OCI-LY1 (cell line): ENCODE measurements at regions not wholly inside any gene's neighbourhood (a gene's known extent, or its start where the extent isn't known, plus 50 kb on each side); places are given as distances from the start of the nearest gene placed in this dataset.

Experiments used
- H2AFZ ChIP-seq: fragments of 200-600 bp; sonication (generic), shearing (Covaris generic); 2 replicates; pipeline ENCODE4 v1.6.0; 2014; ENCODE audit warnings: antibody characterized with exemption, mild to moderate bottlenecking, low read length
- H3F3A ChIP-seq: fragments of 200-600 bp; sonication (generic), shearing (Covaris generic); 2 replicates; pipeline ENCODE4 v1.6.0; 2014; ENCODE audit warnings: mild to moderate bottlenecking, antibody characterized with exemption, low read length, moderate library complexity; ENCODE audit not compliant: insufficient read depth
- H3K27ac ChIP-seq: fragments of 200-600 bp; sonication (generic); 2 replicates; pipeline ENCODE4 v1.5.1; 2014; ENCODE audit warnings: low read length, mixed run types, mild to moderate bottlenecking, low read depth; ENCODE audit not compliant: poor library complexity, severe bottlenecking
- H3K27me3 ChIP-seq: fragments of 200-600 bp; sonication (generic); 2 replicates; pipeline ENCODE4 v1.6.0; 2014; ENCODE audit warnings: antibody characterized with exemption, mild to moderate bottlenecking, low read length, moderate library complexity; ENCODE audit not compliant: insufficient read depth
- H3K36me3 ChIP-seq: fragments of 200-600 bp; sonication (generic); 2 replicates; pipeline ENCODE4 v1.6.1; 2014; ENCODE audit warnings: mild to moderate bottlenecking, antibody characterized with exemption, low read length, moderate library complexity, mixed read lengths; ENCODE audit not compliant: insufficient read depth
- H3K4me1 ChIP-seq: fragments of 200-600 bp; sonication (generic); 2 replicates; pipeline ENCODE4 v1.5.1; 2014; ENCODE audit warnings: mild to moderate bottlenecking, low read length, moderate library complexity; ENCODE audit not compliant: insufficient read depth, severe bottlenecking
- H3K4me2 ChIP-seq: fragments of 200-600 bp; sonication (generic), shearing (Covaris generic); 2 replicates; pipeline ENCODE4 v1.6.1; 2014; ENCODE audit warnings: low read length
- H3K4me3 ChIP-seq: fragments of 200-600 bp; sonication (generic); 2 replicates; pipeline ENCODE4 v1.5.1; 2014; ENCODE audit warnings: low read length, low read depth, mild to moderate bottlenecking, mixed read lengths; ENCODE audit not compliant: poor library complexity, severe bottlenecking
- H3K79me2 ChIP-seq: fragments of 200-600 bp; shearing (Covaris generic); 2 replicates; pipeline ENCODE4 v1.6.1; 2016; ENCODE audit warnings: mixed run types, low read length, mixed read lengths; ENCODE audit not compliant: insufficient read depth
- H3K9ac ChIP-seq: fragments of 200-600 bp; sonication (generic), shearing (Covaris generic); 2 replicates; pipeline ENCODE4 v1.6.1; 2014; ENCODE audit warnings: mild to moderate bottlenecking, low read length, mixed read lengths
- H3K9me2 ChIP-seq: fragments of 200-600 bp; sonication (generic), shearing (Covaris generic); 2 replicates; pipeline ENCODE4 v1.6.1; 2014; ENCODE audit warnings: low read depth, mild to moderate bottlenecking, low read length, mixed read lengths
- H3K9me3 ChIP-seq: fragments of 200-600 bp; shearing (Covaris generic); 2 replicates; pipeline ENCODE4 v1.6.1; 2014; ENCODE audit warnings: low read length, mixed read lengths
- H4K20me1 ChIP-seq: fragments of 200-600 bp; sonication (generic), shearing (Covaris generic); 2 replicates; pipeline ENCODE4 v1.6.0; 2016; ENCODE audit warnings: mild to moderate bottlenecking, low read length; ENCODE audit not compliant: insufficient read depth
- EZH2 ChIP-seq: fragments of 200-600 bp; sonication (generic), shearing (Covaris generic); IDR thresholded peaks from 2 replicates; pipeline ENCODE4 v1.8.0; 2017; ENCODE audit warnings: borderline replicate concordance, mixed run types, mild to moderate bottlenecking, antibody characterized with exemption, low read length, moderate library complexity, mixed read lengths
- TF ChIP-seq, protein P1 (sequence below): fragments of 200-600 bp; sonication (generic), shearing (Covaris generic); IDR thresholded peaks from 2 replicates; pipeline ENCODE4 v1.5.1; 2017; ENCODE audit warnings: mild to moderate bottlenecking, antibody characterized with exemption, low read length, moderate library complexity, mixed read lengths

GRCh38 chr3:80232760-80233159 is 465.0 kb upstream of the ROBO1 start:
- no peak overlapping the region for H2AFZ ChIP-seq
- no peak for TF ChIP-seq EZH2
- TF ChIP-seq, protein P1, sequence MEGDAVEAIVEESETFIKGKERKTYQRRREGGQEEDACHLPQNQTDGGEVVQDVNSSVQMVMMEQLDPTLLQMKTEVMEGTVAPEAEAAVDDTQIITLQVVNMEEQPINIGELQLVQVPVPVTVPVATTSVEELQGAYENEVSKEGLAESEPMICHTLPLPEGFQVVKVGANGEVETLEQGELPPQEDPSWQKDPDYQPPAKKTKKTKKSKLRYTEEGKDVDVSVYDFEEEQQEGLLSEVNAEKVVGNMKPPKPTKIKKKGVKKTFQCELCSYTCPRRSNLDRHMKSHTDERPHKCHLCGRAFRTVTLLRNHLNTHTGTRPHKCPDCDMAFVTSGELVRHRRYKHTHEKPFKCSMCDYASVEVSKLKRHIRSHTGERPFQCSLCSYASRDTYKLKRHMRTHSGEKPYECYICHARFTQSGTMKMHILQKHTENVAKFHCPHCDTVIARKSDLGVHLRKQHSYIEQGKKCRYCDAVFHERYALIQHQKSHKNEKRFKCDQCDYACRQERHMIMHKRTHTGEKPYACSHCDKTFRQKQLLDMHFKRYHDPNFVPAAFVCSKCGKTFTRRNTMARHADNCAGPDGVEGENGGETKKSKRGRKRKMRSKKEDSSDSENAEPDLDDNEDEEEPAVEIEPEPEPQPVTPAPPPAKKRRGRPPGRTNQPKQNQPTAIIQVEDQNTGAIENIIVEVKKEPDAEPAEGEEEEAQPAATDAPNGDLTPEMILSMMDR = no peak
- no peak overlapping the region for H3K4me2 ChIP-seq

GRCh38 chr3:80230962-80231361 is 463.2 kb upstream of the ROBO1 start:
- Histone ChIP-seq H4K20me1 (no peaks in the 10 kb centered on the region), H3K79me2 (no peaks in the 10 kb centered on the region), H3K4me2 (no peak overlapping the region), H3K4me3 (no peak overlapping the region), H3K4me1 (no peaks in the 10 kb centered on the region), H2AFZ (no peak overlapping the region; the same call in 1 of the 2 replicates), H3K27ac (no peak overlapping the region), H3K9me3 (no peaks in the 10 kb centered on the region), H3K36me3 (no peaks in the 10 kb centered on the region), H3F3A (no peaks in the 10 kb centered on the region), H3K9ac (no peak overlapping the region), H3K27me3 (no peaks in the 10 kb centered on the region), H3K9me2 (no peaks in the 10 kb centered on the region)
- TF ChIP-seq EZH2 = no peak
- TF ChIP-seq, protein P1 = no peak

More at GRCh38 chr3:80232760-80233159, 465.0 kb upstream of the ROBO1 start:
- H3K9me2 ChIP-seq = no peaks in the 10 kb centered on the region
- no peak overlapping the region for H3K27ac ChIP-seq
- H3K36me3 ChIP-seq = no peaks in the 10 kb centered on the region
- no peaks in the 10 kb centered on the region for H3K4me1 ChIP-seq
- H3K9me3 ChIP-seq = no peaks in the 10 kb centered on the region
- no peaks in the 10 kb centered on the region for H3K79me2 ChIP-seq
- H3K9ac ChIP-seq = no peak overlapping the region
- H3F3A ChIP-seq = no peaks in the 10 kb centered on the region
- H3K4me3 ChIP-seq = no peak overlapping the region
- no peaks in the 10 kb centered on the region for H3K27me3 ChIP-seq
- no peaks in the 10 kb centered on the region for H4K20me1 ChIP-seq

DNA sequence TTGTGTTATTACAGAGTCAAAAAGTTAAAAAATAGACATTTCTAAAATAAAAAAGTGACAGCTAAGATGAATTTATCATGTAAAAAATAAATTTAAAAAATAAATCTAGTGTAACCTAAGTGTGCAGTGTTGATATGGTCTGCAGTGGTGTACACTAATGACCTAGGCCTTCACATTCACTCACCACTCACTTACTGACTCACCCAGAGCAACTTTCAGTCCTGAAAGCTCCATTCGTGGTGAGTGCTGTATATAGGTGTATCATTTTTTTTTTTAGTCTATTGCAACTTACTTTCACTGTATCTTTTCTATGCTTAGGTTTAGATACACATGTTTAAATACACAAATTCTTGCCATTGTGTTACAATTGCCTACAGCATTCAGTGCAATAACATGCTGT is 459.4 kb upstream of the ROBO1 start:
- Histone ChIP-seq H3K9me2 (no peaks in the 10 kb centered on the region), H3F3A (no peaks in the 10 kb centered on the region), H3K9me3 (no peaks in the 10 kb centered on the region), H3K79me2 (no peaks in the 10 kb centered on the region), H3K9ac (no peak overlapping the region), H3K27me3 (no peaks in the 10 kb centered on the region), H3K27ac (no peak overlapping the region), H3K4me2 (no peak overlapping the region), H3K36me3 (no peaks in the 10 kb centered on the region), H3K4me1 (no peaks in the 10 kb centered on the region), H3K4me3 (no peak overlapping the region), H4K20me1 (no peaks in the 10 kb centered on the region), H2AFZ (no peak overlapping the region)
- TF ChIP-seq EZH2 = no peak
- TF ChIP-seq, protein P1 = no peak
